ENCODE measurements at regions not wholly inside any gene's neighbourhood (a gene's known extent, or its start where the extent isn't known, plus 50 kb on each side); places are given as distances from the start of the nearest gene placed in this dataset.
A peak's percentile ranks its signal among the peaks of the same experiment; 100 is the strongest.

GRCh38 chr4:85147481-85148076 is 181.1 kb upstream of the WDFY3 start:
- Mint-ChIP-seq H3K4me3 (ENCODE audit: unreplicated experiment) (no peak overlapping the region), H3K4me1 (ENCODE audit: low read depth, unreplicated experiment) (no peaks in the 10 kb centered on the region), H3K36me3 (ENCODE audit: insufficient read depth, unreplicated experiment) (no peaks in the 10 kb centered on the region), H3K27me3 (ENCODE audit: insufficient read depth, unreplicated experiment) (peaks cover 4% of the 10 kb centered on the region), H3K27ac (ENCODE audit: unreplicated experiment) (no peak overlapping the region), H3K9me3 (ENCODE audit: unreplicated experiment) (no peaks in the 10 kb centered on the region)
- no peaks in the 10 kb centered on the region for H3K27me3 ChIP-seq (replicated peaks; ENCODE audit: control insufficient read depth, insufficient read depth, low read length)
- H3K36me3 ChIP-seq (ENCODE audit: control insufficient read depth, insufficient read depth, low read length): no peaks in the 10 kb centered on the region
- H3K4me3 ChIP-seq (ENCODE audit: low read depth, low read length): no peak overlapping the region
- POLR2A ChIA-PET: no interaction called here
- intact Hi-C loops (cut with micrococcal nuclease; ENCODE audit: unreplicated experiment): loop anchor here (1.0 to 10.0 kb wide), 4 partner anchors 65 to 601 kb away; no protein-coding TSS in a partner anchor
- peak in 1 of 2 experiments; percentile 39 for DNase-seq
- H3K9me3 ChIP-seq: no peaks in the 10 kb centered on the region
- TF ChIP-seq CTCF (IDR thresholded peaks at IDR 0.05; ENCODE audit: insufficient read depth in 1 of 2, low read depth in 1 of 2, low read length in 1 of 2, severe bottlenecking in 1 of 2, unreplicated experiment in 1 of 2): peak; percentile 39 to 46
- no peaks in the 10 kb centered on the region for H3K4me1 ChIP-seq
- no TSS peak for BruUV-seq (replicated peaks)
- CTCF ChIA-PET: interaction anchor here (0.6 to 1.3 kb wide), 2 partner anchors 100 to 600 kb away, joined by 3 read pairs; no protein-coding TSS in a partner anchor

GRCh38 chr4:85149676-85150075 is 183.2 kb upstream of the WDFY3 start:
- BruUV-seq (replicated peaks): no TSS peak
- Mint-ChIP-seq H3K9me3 (ENCODE audit: unreplicated experiment) (no peaks in the 10 kb centered on the region), H3K27me3 (ENCODE audit: insufficient read depth, unreplicated experiment) (no peaks in the 10 kb centered on the region), H3K27ac (ENCODE audit: unreplicated experiment) (no peak overlapping the region), H3K36me3 (ENCODE audit: insufficient read depth, unreplicated experiment) (no peaks in the 10 kb centered on the region), H3K4me1 (ENCODE audit: low read depth, unreplicated experiment) (no peaks in the 10 kb centered on the region), H3K4me3 (ENCODE audit: unreplicated experiment) (no peak overlapping the region)
- Histone ChIP-seq H3K36me3 (ENCODE audit: control insufficient read depth, insufficient read depth, low read length) (no peaks in the 10 kb centered on the region), H3K27me3 (replicated peaks; ENCODE audit: control insufficient read depth, insufficient read depth, low read length) (no peaks in the 10 kb centered on the region), H3K4me1 (no peaks in the 10 kb centered on the region), H3K4me3 (ENCODE audit: low read depth, low read length) (no peak overlapping the region), H3K9me3 (no peaks in the 10 kb centered on the region)
- POLR2A ChIA-PET: no interaction called here
- CTCF ChIA-PET: no interaction called here
- intact Hi-C loops (cut with micrococcal nuclease; ENCODE audit: unreplicated experiment): loop anchor here (5.0 to 10.0 kb wide), 2 partner anchors 67 to 165 kb away; no protein-coding TSS in a partner anchor
- no peak for TF ChIP-seq CTCF (IDR thresholded peaks at IDR 0.05; ENCODE audit: insufficient read depth in 1 of 2, low read depth in 1 of 2, low read length in 1 of 2, severe bottlenecking in 1 of 2, unreplicated experiment in 1 of 2)
- no peak for DNase-seq

- BruUV-seq (replicated peaks): no TSS peak
- no peak for TF ChIP-seq CTCF (IDR thresholded peaks at IDR 0.05; ENCODE audit: insufficient read depth in 1 of 2, low read depth in 1 of 2, low read length in 1 of 2, severe bottlenecking in 1 of 2, unreplicated experiment in 1 of 2)
- Mint-ChIP-seq H3K36me3 (ENCODE audit: insufficient read depth, unreplicated experiment) (no peaks in the 10 kb centered on the region), H3K9me3 (ENCODE audit: unreplicated experiment) (no peaks in the 10 kb centered on the region), H3K27ac (ENCODE audit: unreplicated experiment) (no peak overlapping the region), H3K27me3 (ENCODE audit: insufficient read depth, unreplicated experiment) (no peaks in the 10 kb centered on the region), H3K4me1 (ENCODE audit: low read depth, unreplicated experiment) (no peaks in the 10 kb centered on the region), H3K4me3 (ENCODE audit: unreplicated experiment) (no peak overlapping the region)
- intact Hi-C loops (cut with micrococcal nuclease; ENCODE audit: unreplicated experiment): no loop called here
- H3K9me3 ChIP-seq: no peaks in the 10 kb centered on the region
- no peak overlapping the region for H3K4me3 ChIP-seq (ENCODE audit: low read depth, low read length)
- ChIA-PET CTCF (no interaction called here), POLR2A (no interaction called here)
- H3K27me3 ChIP-seq (replicated peaks; ENCODE audit: control insufficient read depth, insufficient read depth, low read length): no peaks in the 10 kb centered on the region
- H3K36me3 ChIP-seq (ENCODE audit: control insufficient read depth, insufficient read depth, low read length): no peaks in the 10 kb centered on the region
- DNase-seq: no peak
- H3K4me1 ChIP-seq: no peaks in the 10 kb centered on the region
Measured at GRCh38 chr4:85151371-85151770, 184.9 kb upstream of the WDFY3 start.

Measured in Caco-2 (cell line).